ENCODE measurements at regions not wholly inside any gene's neighbourhood (a gene's known extent, or its start where the extent isn't known, plus 50 kb on each side); places are given as distances from the start of the nearest gene placed in this dataset.

- TF ChIP-seq CTCF (conservative IDR thresholded peaks at IDR 0.05; ENCODE audit: low read depth in 2 of 2) = no peak
- no peak for TF ChIP-seq EZH2 (IDR thresholded peaks at IDR 0.05; ENCODE audit: low read depth, unreplicated experiment)
- TF ChIP-seq POLR2AphosphoS5 (IDR thresholded peaks at IDR 0.05; ENCODE audit: low read depth) = no peak
- TF ChIP-seq CREB1 (CRISPR knock-in tag; IDR thresholded peaks at IDR 0.05; ENCODE audit: low read depth) = no peak
- TF ChIP-seq, protein P1, sequence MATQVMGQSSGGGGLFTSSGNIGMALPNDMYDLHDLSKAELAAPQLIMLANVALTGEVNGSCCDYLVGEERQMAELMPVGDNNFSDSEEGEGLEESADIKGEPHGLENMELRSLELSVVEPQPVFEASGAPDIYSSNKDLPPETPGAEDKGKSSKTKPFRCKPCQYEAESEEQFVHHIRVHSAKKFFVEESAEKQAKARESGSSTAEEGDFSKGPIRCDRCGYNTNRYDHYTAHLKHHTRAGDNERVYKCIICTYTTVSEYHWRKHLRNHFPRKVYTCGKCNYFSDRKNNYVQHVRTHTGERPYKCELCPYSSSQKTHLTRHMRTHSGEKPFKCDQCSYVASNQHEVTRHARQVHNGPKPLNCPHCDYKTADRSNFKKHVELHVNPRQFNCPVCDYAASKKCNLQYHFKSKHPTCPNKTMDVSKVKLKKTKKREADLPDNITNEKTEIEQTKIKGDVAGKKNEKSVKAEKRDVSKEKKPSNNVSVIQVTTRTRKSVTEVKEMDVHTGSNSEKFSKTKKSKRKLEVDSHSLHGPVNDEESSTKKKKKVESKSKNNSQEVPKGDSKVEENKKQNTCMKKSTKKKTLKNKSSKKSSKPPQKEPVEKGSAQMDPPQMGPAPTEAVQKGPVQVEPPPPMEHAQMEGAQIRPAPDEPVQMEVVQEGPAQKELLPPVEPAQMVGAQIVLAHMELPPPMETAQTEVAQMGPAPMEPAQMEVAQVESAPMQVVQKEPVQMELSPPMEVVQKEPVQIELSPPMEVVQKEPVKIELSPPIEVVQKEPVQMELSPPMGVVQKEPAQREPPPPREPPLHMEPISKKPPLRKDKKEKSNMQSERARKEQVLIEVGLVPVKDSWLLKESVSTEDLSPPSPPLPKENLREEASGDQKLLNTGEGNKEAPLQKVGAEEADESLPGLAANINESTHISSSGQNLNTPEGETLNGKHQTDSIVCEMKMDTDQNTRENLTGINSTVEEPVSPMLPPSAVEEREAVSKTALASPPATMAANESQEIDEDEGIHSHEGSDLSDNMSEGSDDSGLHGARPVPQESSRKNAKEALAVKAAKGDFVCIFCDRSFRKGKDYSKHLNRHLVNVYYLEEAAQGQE (IDR thresholded peaks at IDR 0.05; ENCODE audit: unreplicated experiment) = no peak
- no peak for TF ChIP-seq ETS1 (IDR thresholded peaks at IDR 0.05)
- TF ChIP-seq EZH2phosphoT487 (IDR thresholded peaks at IDR 0.05; ENCODE audit: unreplicated experiment) = no peak
- TF ChIP-seq JUNB (IDR thresholded peaks at IDR 0.05; ENCODE audit: unreplicated experiment) = no peak
- no peak for TF ChIP-seq NANOG (IDR thresholded peaks at IDR 0.05; ENCODE audit: borderline replicate concordance)
- TF ChIP-seq ZNF331 (CRISPR knock-in tag; IDR thresholded peaks at IDR 0.05; ENCODE audit: low read depth) = no peak
- TF ChIP-seq ZNF114 (CRISPR knock-in tag; IDR thresholded peaks at IDR 0.05) = no peak
- TF ChIP-seq, protein P2, sequence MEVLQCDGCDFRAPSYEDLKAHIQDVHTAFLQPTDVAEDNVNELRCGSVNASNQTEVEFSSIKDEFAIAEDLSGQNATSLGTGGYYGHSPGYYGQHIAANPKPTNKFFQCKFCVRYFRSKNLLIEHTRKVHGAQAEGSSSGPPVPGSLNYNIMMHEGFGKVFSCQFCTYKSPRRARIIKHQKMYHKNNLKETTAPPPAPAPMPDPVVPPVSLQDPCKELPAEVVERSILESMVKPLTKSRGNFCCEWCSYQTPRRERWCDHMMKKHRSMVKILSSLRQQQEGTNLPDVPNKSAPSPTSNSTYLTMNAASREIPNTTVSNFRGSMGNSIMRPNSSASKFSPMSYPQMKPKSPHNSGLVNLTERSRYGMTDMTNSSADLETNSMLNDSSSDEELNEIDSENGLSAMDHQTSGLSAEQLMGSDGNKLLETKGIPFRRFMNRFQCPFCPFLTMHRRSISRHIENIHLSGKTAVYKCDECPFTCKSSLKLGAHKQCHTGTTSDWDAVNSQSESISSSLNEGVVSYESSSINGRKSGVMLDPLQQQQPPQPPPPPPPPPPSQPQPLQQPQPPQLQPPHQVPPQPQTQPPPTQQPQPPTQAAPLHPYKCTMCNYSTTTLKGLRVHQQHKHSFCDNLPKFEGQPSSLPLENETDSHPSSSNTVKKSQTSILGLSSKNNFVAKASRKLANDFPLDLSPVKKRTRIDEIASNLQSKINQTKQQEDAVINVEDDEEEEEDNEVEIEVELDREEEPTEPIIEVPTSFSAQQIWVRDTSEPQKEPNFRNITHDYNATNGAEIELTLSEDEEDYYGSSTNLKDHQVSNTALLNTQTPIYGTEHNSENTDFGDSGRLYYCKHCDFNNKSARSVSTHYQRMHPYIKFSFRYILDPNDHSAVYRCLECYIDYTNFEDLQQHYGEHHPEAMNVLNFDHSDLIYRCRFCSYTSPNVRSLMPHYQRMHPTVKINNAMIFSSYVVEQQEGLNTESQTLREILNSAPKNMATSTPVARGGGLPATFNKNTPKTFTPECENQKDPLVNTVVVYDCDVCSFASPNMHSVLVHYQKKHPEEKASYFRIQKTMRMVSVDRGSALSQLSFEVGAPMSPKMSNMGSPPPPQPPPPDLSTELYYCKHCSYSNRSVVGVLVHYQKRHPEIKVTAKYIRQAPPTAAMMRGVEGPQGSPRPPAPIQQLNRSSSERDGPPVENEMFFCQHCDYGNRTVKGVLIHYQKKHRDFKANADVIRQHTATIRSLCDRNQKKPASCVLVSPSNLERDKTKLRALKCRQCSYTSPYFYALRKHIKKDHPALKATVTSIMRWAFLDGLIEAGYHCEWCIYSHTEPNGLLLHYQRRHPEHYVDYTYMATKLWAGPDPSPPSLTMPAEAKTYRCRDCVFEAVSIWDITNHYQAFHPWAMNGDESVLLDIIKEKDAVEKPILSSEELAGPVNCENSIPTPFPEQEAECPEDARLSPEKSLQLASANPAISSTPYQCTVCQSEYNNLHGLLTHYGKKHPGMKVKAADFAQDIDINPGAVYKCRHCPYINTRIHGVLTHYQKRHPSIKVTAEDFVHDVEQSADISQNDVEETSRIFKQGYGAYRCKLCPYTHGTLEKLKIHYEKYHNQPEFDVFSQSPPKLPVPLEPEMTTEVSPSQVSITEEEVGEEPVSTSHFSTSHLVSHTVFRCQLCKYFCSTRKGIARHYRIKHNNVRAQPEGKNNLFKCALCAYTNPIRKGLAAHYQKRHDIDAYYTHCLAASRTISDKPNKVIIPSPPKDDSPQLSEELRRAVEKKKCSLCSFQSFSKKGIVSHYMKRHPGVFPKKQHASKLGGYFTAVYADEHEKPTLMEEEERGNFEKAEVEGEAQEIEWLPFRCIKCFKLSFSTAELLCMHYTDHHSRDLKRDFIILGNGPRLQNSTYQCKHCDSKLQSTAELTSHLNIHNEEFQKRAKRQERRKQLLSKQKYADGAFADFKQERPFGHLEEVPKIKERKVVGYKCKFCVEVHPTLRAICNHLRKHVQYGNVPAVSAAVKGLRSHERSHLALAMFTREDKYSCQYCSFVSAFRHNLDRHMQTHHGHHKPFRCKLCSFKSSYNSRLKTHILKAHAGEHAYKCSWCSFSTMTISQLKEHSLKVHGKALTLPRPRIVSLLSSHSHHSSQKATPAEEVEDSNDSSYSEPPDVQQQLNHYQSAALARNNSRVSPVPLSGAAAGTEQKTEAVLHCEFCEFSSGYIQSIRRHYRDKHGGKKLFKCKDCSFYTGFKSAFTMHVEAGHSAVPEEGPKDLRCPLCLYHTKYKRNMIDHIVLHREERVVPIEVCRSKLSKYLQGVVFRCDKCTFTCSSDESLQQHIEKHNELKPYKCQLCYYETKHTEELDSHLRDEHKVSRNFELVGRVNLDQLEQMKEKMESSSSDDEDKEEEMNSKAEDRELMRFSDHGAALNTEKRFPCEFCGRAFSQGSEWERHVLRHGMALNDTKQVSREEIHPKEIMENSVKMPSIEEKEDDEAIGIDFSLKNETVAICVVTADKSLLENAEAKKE (CRISPR knock-in tag; IDR thresholded peaks at IDR 0.05) = no peak
- no peak for TF ChIP-seq STAT1 (IDR thresholded peaks at IDR 0.05; ENCODE audit: unreplicated experiment)
These were observed 311.3 kb downstream of the FAM72C start for GRCh38 chr1:143660354-143660941.

All from GM23338 (cell line).